22Rv1 (cell line): ENCODE measurements at regions not wholly inside any gene's neighbourhood (a gene's known extent, or its start where the extent isn't known, plus 50 kb on each side); places are given as distances from the start of the nearest gene placed in this dataset.

Source experiments
- CTCF ChIP-seq: fragments of 450-650 bp; IDR thresholded peaks from 2 replicates; pipeline ENCODE4 v1.5.1; 2017; ENCODE audit warnings: mild to moderate bottlenecking
- ZFX ChIP-seq: fragments of 450-650 bp; IDR thresholded peaks from 2 replicates; pipeline ENCODE4 v1.6.1; 2017; ENCODE audit warnings: antibody characterized with exemption, borderline replicate concordance

- TF ChIP-seq CTCF = peak; percentile 55
- TF ChIP-seq ZFX = no peak
Observed at GRCh38 chr9:80285326-80285725, 713.6 kb downstream of the TLE4 start.
